ENCODE measurements at regions not wholly inside any gene's neighbourhood (a gene's known extent, or its start where the extent isn't known, plus 50 kb on each side); places are given as distances from the start of the nearest gene placed in this dataset.

DNA sequence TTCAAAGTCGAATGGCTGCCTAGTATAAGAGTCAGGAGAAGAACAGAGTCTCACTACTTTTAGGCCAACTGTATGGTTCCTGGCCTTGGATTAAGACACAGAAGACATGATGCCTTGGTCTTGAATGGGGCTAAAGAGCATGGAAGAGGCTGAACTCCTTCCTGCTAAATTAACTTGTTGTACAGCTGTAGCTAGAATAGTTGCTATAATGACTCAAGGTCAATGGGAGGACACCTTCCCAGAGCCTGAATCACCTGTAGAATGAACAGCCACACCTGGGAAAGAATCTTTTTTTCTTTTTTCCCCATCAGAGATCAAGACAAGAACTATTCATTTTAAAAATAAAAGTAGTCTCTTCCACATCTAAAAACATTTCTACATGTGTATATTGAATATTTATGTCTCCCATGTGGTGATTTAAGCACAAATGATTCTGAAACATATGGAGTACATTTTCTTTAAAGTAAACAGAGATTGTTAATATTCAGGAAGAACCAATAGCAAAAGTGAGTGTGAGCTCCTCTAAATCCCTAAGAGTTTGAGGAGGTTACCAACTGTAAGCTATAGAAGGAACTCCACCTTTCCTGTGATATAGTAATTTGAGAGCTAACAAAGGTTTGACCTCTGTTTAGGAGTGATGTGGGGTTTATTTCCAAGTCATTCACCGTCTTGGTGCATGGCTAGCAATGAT, 191.3 kb downstream of the TGFB2 start:
- TF ChIP-seq, protein P1, sequence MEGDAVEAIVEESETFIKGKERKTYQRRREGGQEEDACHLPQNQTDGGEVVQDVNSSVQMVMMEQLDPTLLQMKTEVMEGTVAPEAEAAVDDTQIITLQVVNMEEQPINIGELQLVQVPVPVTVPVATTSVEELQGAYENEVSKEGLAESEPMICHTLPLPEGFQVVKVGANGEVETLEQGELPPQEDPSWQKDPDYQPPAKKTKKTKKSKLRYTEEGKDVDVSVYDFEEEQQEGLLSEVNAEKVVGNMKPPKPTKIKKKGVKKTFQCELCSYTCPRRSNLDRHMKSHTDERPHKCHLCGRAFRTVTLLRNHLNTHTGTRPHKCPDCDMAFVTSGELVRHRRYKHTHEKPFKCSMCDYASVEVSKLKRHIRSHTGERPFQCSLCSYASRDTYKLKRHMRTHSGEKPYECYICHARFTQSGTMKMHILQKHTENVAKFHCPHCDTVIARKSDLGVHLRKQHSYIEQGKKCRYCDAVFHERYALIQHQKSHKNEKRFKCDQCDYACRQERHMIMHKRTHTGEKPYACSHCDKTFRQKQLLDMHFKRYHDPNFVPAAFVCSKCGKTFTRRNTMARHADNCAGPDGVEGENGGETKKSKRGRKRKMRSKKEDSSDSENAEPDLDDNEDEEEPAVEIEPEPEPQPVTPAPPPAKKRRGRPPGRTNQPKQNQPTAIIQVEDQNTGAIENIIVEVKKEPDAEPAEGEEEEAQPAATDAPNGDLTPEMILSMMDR (IDR thresholded peaks at IDR 0.05; ENCODE audit: low read depth, low read length): no peak
- TF ChIP-seq, protein P2, sequence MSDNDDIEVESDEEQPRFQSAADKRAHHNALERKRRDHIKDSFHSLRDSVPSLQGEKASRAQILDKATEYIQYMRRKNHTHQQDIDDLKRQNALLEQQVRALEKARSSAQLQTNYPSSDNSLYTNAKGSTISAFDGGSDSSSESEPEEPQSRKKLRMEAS (IDR thresholded peaks at IDR 0.05; ENCODE audit: low read depth, low read length): no peak

Measured in NB4 (cell line).